GM18519 (cell line): ENCODE measurements at regions not wholly inside any gene's neighbourhood (a gene's known extent, or its start where the extent isn't known, plus 50 kb on each side); places are given as distances from the start of the nearest gene placed in this dataset.
"Not testable (repeated sequence)": the region's sequence is repeated elsewhere in the genome, so short reads cannot be mapped to it uniquely, and the experiment has no call there.

Experiments
- ATAC-seq: cut with Tn5 transposase; IDR thresholded peaks from one replicate; pipeline ENCODE4 v1.9.1; 2021; ENCODE audit warnings: mild to moderate bottlenecking, moderate library complexity; ENCODE audit not compliant: unreplicated experiment, low FRiP score

GRCh38 chr2:154507186-154507585 lies 191.3 kb upstream of the KCNJ3 start:
- ATAC-seq = no peak

- ATAC-seq = no peak
Observed at GRCh38 chr2:154518872-154519271, 179.6 kb upstream of the KCNJ3 start.

GRCh38 chr2:154520951-154521350 lies 177.5 kb upstream of the KCNJ3 start:
- not testable (repeated sequence) for ATAC-seq

- no peak for ATAC-seq
Observed at GRCh38 chr2:154526234-154526633, 172.3 kb upstream of the KCNJ3 start.

GRCh38 chr2:154527962-154528361 lies 170.5 kb upstream of the KCNJ3 start:
- ATAC-seq = no peak

- no peak for ATAC-seq
Observed at GRCh38 chr2:154532004-154532403, 166.5 kb upstream of the KCNJ3 start.

- ATAC-seq = no peak
Observed at GRCh38 chr2:154532763-154533162, 165.7 kb upstream of the KCNJ3 start.

GRCh38 chr2:154533300-154533940 lies 165.1 kb upstream of the KCNJ3 start:
- no peak for ATAC-seq

GRCh38 chr2:154537024-154537423 lies 161.5 kb upstream of the KCNJ3 start:
- ATAC-seq = no peak

- ATAC-seq = no peak
Observed at GRCh38 chr2:154537843-154538450, 160.5 kb upstream of the KCNJ3 start.

- ATAC-seq = no peak
Observed at GRCh38 chr2:154546341-154546740, 152.2 kb upstream of the KCNJ3 start.

- ATAC-seq = no peak
Observed at GRCh38 chr2:154549869-154550268, 148.6 kb upstream of the KCNJ3 start.

GRCh38 chr2:154551649-154552048 lies 146.8 kb upstream of the KCNJ3 start:
- ATAC-seq = no peak

GRCh38 chr2:154554046-154554445 lies 144.4 kb upstream of the KCNJ3 start:
- ATAC-seq = no peak

- ATAC-seq = no peak
Observed at GRCh38 chr2:154555710-154556109, 142.8 kb upstream of the KCNJ3 start.

- ATAC-seq = no peak
Observed at GRCh38 chr2:154556146-154556545, 142.3 kb upstream of the KCNJ3 start.

- ATAC-seq = no peak
Observed at GRCh38 chr2:154556607-154557006, 141.9 kb upstream of the KCNJ3 start.

- ATAC-seq = no peak
Observed at GRCh38 chr2:154557906-154558305, 140.6 kb upstream of the KCNJ3 start.

GRCh38 chr2:154565433-154565832 lies 133.1 kb upstream of the KCNJ3 start:
- no peak for ATAC-seq

- no peak for ATAC-seq
Observed at GRCh38 chr2:154568413-154568812, 130.1 kb upstream of the KCNJ3 start.

- no peak for ATAC-seq
Observed at GRCh38 chr2:154570501-154570900, 128.0 kb upstream of the KCNJ3 start.

- not testable (repeated sequence) for ATAC-seq
Observed at GRCh38 chr2:154576699-154577098, 121.8 kb upstream of the KCNJ3 start.
